ENCODE measurements at regions not wholly inside any gene's neighbourhood (a gene's known extent, or its start where the extent isn't known, plus 50 kb on each side); places are given as distances from the start of the nearest gene placed in this dataset.

GRCh38 chr6:48912503-48912902, 550.5 kb downstream of the MMUT start:
- TF ChIP-seq CTCF (IDR thresholded peaks at IDR 0.05) = no peak
- H3K27ac Mint-ChIP-seq = no peak overlapping the region
- H3K4me3 Mint-ChIP-seq = no peak overlapping the region
- H3K27me3 Mint-ChIP-seq (ENCODE audit: low read depth, poor library complexity) = no peaks in the 10 kb centered on the region
- H3K4me1 Mint-ChIP-seq = no peaks in the 10 kb centered on the region
- H3K36me3 Mint-ChIP-seq (ENCODE audit: low read depth) = no peaks in the 10 kb centered on the region
- H3K9me3 Mint-ChIP-seq = no peaks in the 10 kb centered on the region
- no peak for DNase-seq

GRCh38 chr6:48904809-48905208, 558.2 kb downstream of the MMUT start:
- Mint-ChIP-seq H3K36me3 (ENCODE audit: low read depth) (no peaks in the 10 kb centered on the region), H3K27ac (no peak overlapping the region), H3K4me1 (no peaks in the 10 kb centered on the region), H3K27me3 (ENCODE audit: low read depth, poor library complexity) (no peaks in the 10 kb centered on the region), H3K9me3 (no peaks in the 10 kb centered on the region), H3K4me3 (no peak overlapping the region)
- no peak for TF ChIP-seq CTCF (IDR thresholded peaks at IDR 0.05)
- DNase-seq = no peak

- no peak for DNase-seq
- no peak overlapping the region for H3K27ac Mint-ChIP-seq
- H3K9me3 Mint-ChIP-seq = no peaks in the 10 kb centered on the region
- TF ChIP-seq CTCF (IDR thresholded peaks at IDR 0.05) = no peak
- no peaks in the 10 kb centered on the region for H3K36me3 Mint-ChIP-seq (ENCODE audit: low read depth)
- no peak overlapping the region for H3K4me3 Mint-ChIP-seq
- peaks cover 4% of the 10 kb centered on the region for H3K27me3 Mint-ChIP-seq (ENCODE audit: low read depth, poor library complexity)
- no peaks in the 10 kb centered on the region for H3K4me1 Mint-ChIP-seq
Observed at GRCh38 chr6:48894469-48894868, 568.6 kb downstream of the MMUT start.

- H3K9me3 Mint-ChIP-seq = no peaks in the 10 kb centered on the region
- no peaks in the 10 kb centered on the region for H3K4me1 Mint-ChIP-seq
- H3K27me3 Mint-ChIP-seq (ENCODE audit: low read depth, poor library complexity) = peaks cover 4% of the 10 kb centered on the region
- H3K27ac Mint-ChIP-seq = no peak overlapping the region
- TF ChIP-seq CTCF (IDR thresholded peaks at IDR 0.05) = no peak
- no peak for DNase-seq
- H3K4me3 Mint-ChIP-seq = no peak overlapping the region
- H3K36me3 Mint-ChIP-seq (ENCODE audit: low read depth) = no peaks in the 10 kb centered on the region
Observed at GRCh38 chr6:48893048-48893447, 570.0 kb downstream of the MMUT start.

GRCh38 chr6:48891308-48891707, 571.7 kb downstream of the MMUT start:
- no peaks in the 10 kb centered on the region for H3K27me3 Mint-ChIP-seq (ENCODE audit: low read depth, poor library complexity)

More at GRCh38 chr6:48891308-48891707, 571.7 kb downstream of the MMUT start:
- Mint-ChIP-seq H3K36me3 (ENCODE audit: low read depth) (no peaks in the 10 kb centered on the region), H3K27ac (no peak overlapping the region), H3K9me3 (no peaks in the 10 kb centered on the region), H3K4me3 (no peak overlapping the region), H3K4me1 (no peaks in the 10 kb centered on the region)
- no peak for TF ChIP-seq CTCF (IDR thresholded peaks at IDR 0.05)
- no peak for DNase-seq
